ENCODE measurements at regions not wholly inside any gene's neighbourhood (a gene's known extent, or its start where the extent isn't known, plus 50 kb on each side); places are given as distances from the start of the nearest gene placed in this dataset.
A peak's percentile ranks its signal among the peaks of the same experiment; 100 is the strongest.

- DNase-seq, result peak; percentile 21
These were observed 50.0 kb upstream of the EMX2 start for GRCh38 chr10:117492504-117492903.

GRCh38 chr10:117488004-117488403 lies 54.5 kb upstream of the EMX2 start:
- no peak for DNase-seq

- DNase-seq, result no peak
These were observed 55.9 kb upstream of the EMX2 start for GRCh38 chr10:117486606-117487005.

GRCh38 chr10:117483056-117483590 lies 59.4 kb upstream of the EMX2 start:
- no peak for DNase-seq

- DNase-seq, result peak; percentile 19
These were observed 61.5 kb upstream of the EMX2 start for GRCh38 chr10:117481011-117481410.

- no peak for DNase-seq
These were observed 62.4 kb upstream of the EMX2 start for GRCh38 chr10:117480097-117480496.

- DNase-seq, result peak; percentile 80
These were observed 64.4 kb upstream of the EMX2 start for GRCh38 chr10:117477961-117478670.

- no peak for DNase-seq
These were observed 65.2 kb upstream of the EMX2 start for GRCh38 chr10:117477211-117477947.

GRCh38 chr10:117476716-117477115 lies 65.8 kb upstream of the EMX2 start:
- no peak for DNase-seq

- DNase-seq, result no peak
These were observed 66.3 kb upstream of the EMX2 start for GRCh38 chr10:117476281-117476680.

- DNase-seq, result no peak
These were observed 69.7 kb upstream of the EMX2 start for GRCh38 chr10:117472872-117473271.

GRCh38 chr10:117471344-117471874 lies 71.1 kb upstream of the EMX2 start:
- DNase-seq, result no peak

- DNase-seq, result no peak
These were observed 71.8 kb upstream of the EMX2 start for GRCh38 chr10:117470733-117471132.

- DNase-seq, result no peak
These were observed 73.9 kb upstream of the EMX2 start for GRCh38 chr10:117468665-117469064.

- no peak for DNase-seq
These were observed 78.4 kb upstream of the EMX2 start for GRCh38 chr10:117464176-117464575.

GRCh38 chr10:117463545-117463920 lies 79.0 kb upstream of the EMX2 start:
- DNase-seq, result peak; percentile 27

- no peak for DNase-seq
These were observed 79.6 kb upstream of the EMX2 start for GRCh38 chr10:117462816-117463544.

GRCh38 chr10:117462424-117462792 lies 80.1 kb upstream of the EMX2 start:
- no peak for DNase-seq

GRCh38 chr10:117461766-117462423 lies 80.7 kb upstream of the EMX2 start:
- peak; percentile 81 for DNase-seq

- DNase-seq, result no peak
These were observed 81.4 kb upstream of the EMX2 start for GRCh38 chr10:117460846-117461765.

- no peak for DNase-seq
These were observed 83.3 kb upstream of the PDZD8 start for GRCh38 chr10:117458571-117458970.

All from fibroblast of skin of scalp (primary cell).